ENCODE measurements at regions not wholly inside any gene's neighbourhood (a gene's known extent, or its start where the extent isn't known, plus 50 kb on each side); places are given as distances from the start of the nearest gene placed in this dataset.
"Not testable (repeated sequence)": the region's sequence is repeated elsewhere in the genome, so short reads cannot be mapped to it uniquely, and the experiment has no call there.

DNA sequence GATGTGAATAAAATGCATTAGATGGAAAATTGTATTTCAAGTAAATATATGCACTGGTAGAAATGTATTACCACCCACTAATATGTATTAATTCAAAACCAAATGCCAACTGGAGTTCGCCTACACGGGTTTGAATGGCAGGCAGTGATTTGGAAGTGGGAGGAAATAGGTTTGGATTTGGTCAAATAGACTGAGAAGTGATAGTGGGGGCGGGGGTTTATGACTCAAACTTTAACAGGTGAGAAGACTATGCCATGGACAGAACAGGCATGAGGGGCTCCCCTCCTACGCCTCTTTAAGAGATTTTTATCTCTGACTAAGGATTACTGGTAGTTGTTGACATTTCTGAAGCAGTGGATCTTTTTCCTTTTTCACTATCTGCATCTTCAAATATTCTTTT lies 677.8 kb downstream of the NTRK3 start:
- no peak for DNase-seq (ENCODE audit: low read depth in 2 of 2)

- DNase-seq (ENCODE audit: low read depth in 2 of 2) = no peak
Measured at GRCh38 chr15:87577336-87577735, 679.2 kb downstream of the NTRK3 start.

GRCh38 chr15:87576486-87577176 lies 679.9 kb downstream of the NTRK3 start:
- no peak for DNase-seq (ENCODE audit: low read depth in 2 of 2)

DNA sequence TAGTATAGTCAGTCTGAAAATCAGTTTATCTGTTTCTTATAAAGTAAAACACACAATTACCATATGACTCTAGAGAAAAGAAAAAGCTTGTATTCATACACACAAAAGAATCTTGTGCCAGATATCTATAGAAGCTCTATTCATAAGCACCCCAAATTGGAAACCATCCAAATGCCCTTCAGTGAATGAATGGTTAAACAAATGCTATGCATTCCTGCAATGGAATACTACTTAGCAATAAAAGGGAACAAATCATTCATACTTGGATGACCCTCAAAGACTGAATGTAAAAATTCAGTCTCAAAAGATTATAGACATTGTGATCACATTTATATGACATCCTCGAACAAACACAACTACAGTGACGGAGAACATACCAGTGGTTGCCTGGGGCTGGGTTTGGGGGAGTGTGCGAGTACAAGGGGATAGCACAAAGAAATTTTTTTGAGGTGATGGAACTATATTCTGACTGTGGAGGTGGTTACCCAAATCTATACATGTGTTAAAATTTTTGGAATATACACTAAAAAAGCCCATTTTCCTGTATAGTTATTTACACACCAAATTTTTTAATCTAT lies 680.6 kb downstream of the NTRK3 start:
- DNase-seq (ENCODE audit: low read depth in 2 of 2) = no peak

- no peak for DNase-seq (ENCODE audit: low read depth in 2 of 2)
Measured at GRCh38 chr15:87573534-87573933, 683.0 kb downstream of the NTRK3 start.

DNA sequence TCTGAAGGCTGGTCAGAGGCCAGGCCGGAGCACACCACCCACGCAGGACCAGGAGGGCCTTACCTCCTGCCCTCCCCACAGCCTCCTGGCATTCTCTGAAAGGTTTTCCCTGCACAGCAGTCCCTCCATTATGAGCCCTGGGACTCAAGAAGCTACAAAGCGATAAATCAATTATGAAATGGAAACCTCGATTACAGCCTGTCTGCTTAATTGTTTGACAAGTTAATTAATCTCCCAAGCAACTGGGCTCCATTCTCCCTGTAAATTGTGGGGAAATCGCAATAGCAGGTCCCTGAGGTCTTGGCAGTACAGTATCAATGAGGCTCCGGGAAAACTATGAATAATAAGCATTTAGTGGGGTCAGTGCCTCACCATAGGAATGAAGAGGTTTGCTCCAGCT lies 683.5 kb downstream of the NTRK3 start:
- DNase-seq (ENCODE audit: low read depth in 2 of 2) = no peak

GRCh38 chr15:87572381-87572910 lies 684.1 kb downstream of the NTRK3 start:
- no peak for DNase-seq (ENCODE audit: low read depth in 2 of 2)

GRCh38 chr15:87570206-87570605 lies 686.3 kb downstream of the NTRK3 start:
- no peak for DNase-seq (ENCODE audit: low read depth in 2 of 2)

DNA sequence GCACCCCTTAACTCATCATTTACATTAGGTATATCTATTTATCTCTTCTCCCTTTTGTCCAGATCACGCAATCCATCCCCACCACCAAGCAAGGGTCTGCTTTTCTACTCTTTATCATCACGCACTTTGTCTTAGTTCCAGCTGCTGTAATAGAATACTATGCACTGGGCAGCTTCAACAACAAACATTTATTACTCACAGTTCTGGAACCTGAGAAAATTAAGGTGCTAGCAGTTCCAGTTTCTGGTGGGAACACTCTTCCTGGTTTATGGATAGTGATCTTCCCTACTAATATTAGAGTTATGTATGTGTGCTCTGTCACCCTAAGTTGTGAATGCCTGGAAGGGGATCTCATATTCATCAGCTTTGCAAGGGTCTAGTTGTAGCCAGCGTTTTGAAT lies 687.0 kb downstream of the NTRK3 start:
- DNase-seq (ENCODE audit: low read depth in 2 of 2) = no peak

- DNase-seq (ENCODE audit: low read depth in 2 of 2) = no peak
Measured at GRCh38 chr15:87567406-87568030, 689.0 kb downstream of the NTRK3 start.

DNA sequence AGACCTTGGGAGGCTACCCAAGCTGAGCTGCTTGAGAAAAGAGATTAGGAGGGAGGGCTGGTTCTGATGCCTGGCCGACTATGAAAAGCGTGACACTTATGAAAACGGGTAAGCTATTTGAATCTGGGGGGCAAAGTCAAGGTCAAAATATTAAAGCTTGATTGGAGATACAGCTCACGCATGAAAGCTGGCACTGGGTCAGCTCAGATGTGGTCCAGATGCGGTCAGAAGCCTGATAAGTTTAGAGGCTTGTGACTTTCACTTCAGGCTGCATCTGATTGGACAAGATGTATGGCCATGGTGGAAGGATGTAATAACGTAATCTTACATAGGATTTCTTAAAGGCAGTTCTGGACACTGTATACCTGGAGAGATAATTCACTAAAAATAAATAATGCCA lies 690.3 kb downstream of the NTRK3 start:
- no peak for DNase-seq (ENCODE audit: low read depth in 2 of 2)

DNA sequence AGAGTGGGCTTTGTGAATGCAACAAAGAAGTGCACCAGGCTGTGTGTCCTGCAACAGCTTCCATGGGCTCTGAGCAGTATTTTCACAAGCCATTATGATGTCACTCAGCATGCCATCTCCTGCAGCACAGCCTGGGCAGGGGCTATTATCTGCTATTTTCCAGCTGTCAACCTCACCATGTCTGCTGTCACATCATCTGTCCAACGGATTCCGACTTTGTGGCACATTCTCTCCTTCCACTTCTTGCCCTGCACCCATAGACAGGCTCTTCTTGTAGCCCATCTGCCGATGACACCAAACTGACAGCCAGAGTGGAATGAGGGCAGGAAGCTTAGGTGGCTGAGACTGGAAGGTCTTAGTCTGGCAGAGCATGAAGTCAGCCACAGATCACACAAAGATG lies 691.9 kb downstream of the NTRK3 start:
- no peak for DNase-seq (ENCODE audit: low read depth in 2 of 2)

- no peak for DNase-seq (ENCODE audit: low read depth in 2 of 2)
Measured at GRCh38 chr15:87563869-87564268, 692.7 kb downstream of the NTRK3 start.

DNA sequence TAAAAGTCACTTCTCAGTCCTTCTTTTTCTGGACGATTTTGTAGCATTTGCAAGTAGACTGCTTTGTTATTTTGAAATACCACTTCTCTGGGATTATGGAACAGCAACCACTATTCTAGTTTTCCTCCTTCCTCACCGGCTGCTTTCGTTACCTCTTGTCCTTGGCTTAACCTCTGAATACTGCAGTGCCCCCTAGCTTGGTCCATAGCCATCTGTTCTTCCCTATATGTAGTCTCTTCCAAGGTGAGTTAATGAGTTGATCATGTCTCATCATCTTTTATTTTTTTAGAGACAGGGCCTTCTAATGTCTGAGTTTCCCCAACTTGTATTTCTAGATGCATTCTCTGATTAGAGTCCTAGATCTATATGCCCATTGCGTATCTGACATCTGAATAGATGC lies 694.3 kb downstream of the NTRK3 start:
- DNase-seq (ENCODE audit: low read depth in 2 of 2) = no peak

DNA sequence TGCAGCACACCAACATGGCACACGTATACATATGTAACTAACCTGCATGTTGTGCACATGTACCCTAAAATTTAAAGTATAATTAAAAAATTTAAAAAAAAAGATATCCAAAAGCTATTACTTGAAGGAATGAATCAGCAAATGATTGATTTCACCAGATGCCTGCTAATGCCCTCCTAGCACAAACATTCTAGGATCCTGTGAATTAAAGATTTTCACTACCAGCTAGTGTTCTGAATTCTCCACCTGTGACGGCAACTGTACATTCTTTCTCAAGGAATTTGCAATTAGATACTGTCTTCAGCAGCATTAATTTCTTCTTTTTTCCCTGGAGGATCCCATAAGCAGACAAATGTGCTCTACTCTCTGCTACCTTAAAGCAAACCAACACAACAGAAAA lies 694.9 kb downstream of the NTRK3 start:
- DNase-seq (ENCODE audit: low read depth in 2 of 2) = no peak

- DNase-seq (ENCODE audit: low read depth in 2 of 2) = no peak
Measured at GRCh38 chr15:87557881-87558280, 698.7 kb downstream of the NTRK3 start.

DNA sequence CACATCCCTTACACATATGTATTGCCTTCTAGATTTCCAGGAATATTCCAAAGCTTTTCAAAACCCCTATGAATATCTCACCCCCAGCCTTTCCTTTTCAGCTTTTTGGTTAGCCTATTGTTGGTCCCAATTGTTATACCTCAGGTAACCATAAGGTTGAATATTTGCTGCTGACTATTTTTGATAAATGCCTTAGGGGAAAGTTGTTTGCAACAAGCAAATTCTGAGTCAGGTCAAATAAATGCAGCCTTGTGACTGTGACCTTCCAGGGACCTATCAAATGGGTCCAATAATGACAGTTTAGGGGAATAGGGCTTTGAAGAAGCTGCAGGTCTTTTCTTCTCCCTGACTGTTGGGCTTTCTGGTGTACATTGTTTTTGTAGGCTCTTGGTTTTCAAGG lies 699.7 kb downstream of the NTRK3 start:
- no peak for DNase-seq (ENCODE audit: low read depth in 2 of 2)

DNA sequence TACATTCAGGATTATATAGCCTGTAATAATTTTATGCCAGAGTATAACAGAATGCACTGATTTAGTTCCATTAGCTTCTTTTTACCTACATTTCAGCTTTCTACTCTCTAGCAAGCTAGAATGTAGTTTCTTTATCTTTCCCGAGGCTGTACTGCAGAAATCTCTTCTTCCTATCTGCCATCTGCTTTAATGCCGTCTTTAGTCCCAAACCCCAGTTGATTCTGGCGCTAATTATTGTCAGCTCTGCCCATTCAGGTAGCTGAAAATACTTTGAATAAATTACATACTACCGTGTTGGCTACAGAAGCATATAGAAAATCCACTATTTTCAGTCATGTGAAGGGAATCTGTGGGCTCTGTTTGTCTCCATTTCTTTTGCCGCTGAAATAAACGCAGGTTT lies 706.7 kb downstream of the NTRK3 start:
- DNase-seq (ENCODE audit: low read depth in 2 of 2) = no peak

GRCh38 chr15:87549296-87549695 lies 707.2 kb downstream of the NTRK3 start:
- DNase-seq (ENCODE audit: low read depth in 2 of 2) = no peak

DNA sequence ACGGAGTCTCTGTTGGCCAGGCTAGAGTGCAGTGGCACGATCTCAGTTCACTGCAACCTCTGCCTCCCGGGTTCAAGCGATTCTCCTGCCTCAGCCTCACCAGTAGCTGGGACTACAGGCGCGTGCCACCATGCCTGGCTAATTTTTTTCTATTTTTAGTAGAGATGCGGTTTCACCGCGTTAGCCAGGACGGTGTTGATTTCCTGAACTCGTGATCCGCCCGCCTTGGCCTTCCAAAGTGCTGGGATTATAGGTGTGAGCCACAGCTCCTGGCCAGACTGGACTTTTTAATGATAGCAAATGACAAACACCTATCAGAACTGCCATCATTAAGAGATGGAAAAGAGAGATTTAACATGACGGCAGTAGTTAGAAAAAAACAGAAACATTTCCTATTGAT lies 707.9 kb downstream of the NTRK3 start:
- not testable (repeated sequence) for DNase-seq (ENCODE audit: low read depth in 2 of 2)

DNA sequence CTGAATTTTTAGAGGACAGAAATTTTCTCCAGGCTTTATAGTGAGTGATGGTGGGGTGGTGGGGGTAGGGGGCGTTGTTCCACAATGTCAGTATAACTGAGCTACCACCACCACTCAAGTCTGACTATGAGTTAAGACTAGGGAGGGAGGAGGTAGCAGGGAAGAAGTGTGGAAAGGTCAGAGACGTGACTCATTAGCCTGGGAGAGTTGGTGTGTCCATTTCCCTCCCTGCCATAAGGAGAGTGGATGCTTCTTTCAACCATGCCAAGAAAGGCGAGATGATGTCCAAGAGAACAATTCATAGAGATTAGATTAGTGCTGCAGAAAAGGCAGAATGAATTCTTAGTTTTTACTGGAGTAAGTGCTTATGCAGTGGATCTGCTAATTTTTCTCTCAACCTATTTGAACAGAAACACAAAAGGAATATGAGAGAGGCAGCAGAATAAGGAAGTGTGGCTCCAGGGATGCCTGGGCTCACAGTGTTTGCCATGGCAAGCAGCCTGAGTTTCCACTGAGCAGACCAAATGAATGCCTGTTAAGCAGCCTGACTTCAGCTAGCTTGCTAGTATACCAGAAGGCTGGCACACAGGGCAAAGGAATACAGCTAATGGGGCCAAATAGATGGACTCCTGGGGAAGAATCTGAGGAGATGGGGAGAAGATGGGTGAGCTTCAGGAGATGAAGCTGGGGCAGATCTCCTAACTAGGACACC lies 708.9 kb downstream of the NTRK3 start:
- no peak for DNase-seq (ENCODE audit: low read depth in 2 of 2)

- DNase-seq (ENCODE audit: low read depth in 2 of 2) = no peak
Measured at GRCh38 chr15:87538327-87538834, 718.2 kb downstream of the NTRK3 start.
